MM.1S (cell line): ENCODE measurements at regions not wholly inside any gene's neighbourhood (a gene's known extent, or its start where the extent isn't known, plus 50 kb on each side); places are given as distances from the start of the nearest gene placed in this dataset.

ENCODE experiments used
- DNase-seq: peaks from one replicate; pipeline ENCODE4 v3.0.0-alpha.2; 2015
- H2AFZ ChIP-seq: fragments of 300-600 bp; sonication (generic); 2 replicates; pipeline ENCODE4 v1.6.0; 2016; ENCODE audit warnings: antibody characterized with exemption, low read length
- H3F3A ChIP-seq: fragments of 300-600 bp; sonication (generic); 2 replicates; pipeline ENCODE4 v1.6.1; 2016; ENCODE audit warnings: mild to moderate bottlenecking, antibody characterized with exemption, low read length, moderate library complexity, mixed read lengths; ENCODE audit not compliant: insufficient read depth
- H3K27ac ChIP-seq: fragments of 300-600 bp; sonication (generic); 2 replicates; pipeline ENCODE4 v1.5.1; 2016; ENCODE audit warnings: mild to moderate bottlenecking, low read length
- H3K27me3 ChIP-seq: fragments of 300-600 bp; sonication (generic); replicated peaks from 2 replicates; pipeline ENCODE4 v1.6.0; 2016; ENCODE audit warnings: low read length; ENCODE audit not compliant: insufficient read depth
- H3K36me3 ChIP-seq: fragments of 300-600 bp; sonication (generic); replicated peaks from 2 replicates; pipeline ENCODE4 v1.6.1; 2016; ENCODE audit warnings: mild to moderate bottlenecking, low read length, mixed read lengths; ENCODE audit not compliant: insufficient read depth
- H3K4me1 ChIP-seq: fragments of 300-600 bp; sonication (generic); 2 replicates; pipeline ENCODE4 v1.6.1; 2016; ENCODE audit warnings: low read length, mixed read lengths
- H3K4me2 ChIP-seq: fragments of 300-600 bp; sonication (generic); 2 replicates; pipeline ENCODE4 v1.6.0; 2016; ENCODE audit warnings: low read depth, low read length
- H3K4me3 ChIP-seq: fragments of 300-600 bp; sonication (generic); 2 replicates; pipeline ENCODE4 v1.5.1; 2016; ENCODE audit warnings: low read length, mixed read lengths
- H3K79me2 ChIP-seq: fragments of 300-600 bp; sonication (generic); 2 replicates; pipeline ENCODE4 v1.6.1; 2016; ENCODE audit warnings: mixed run types, low read length, mixed read lengths
- H3K9ac ChIP-seq: fragments of 300-600 bp; sonication (generic); 2 replicates; pipeline ENCODE4 v1.6.1; 2016; ENCODE audit warnings: low read length, mixed read lengths
- H3K9me2 ChIP-seq: fragments of 300-600 bp; sonication (generic); replicated peaks from 2 replicates; pipeline ENCODE4 v1.6.1; 2016; ENCODE audit warnings: mild to moderate bottlenecking, low read length, mixed read lengths; ENCODE audit not compliant: insufficient read depth
- H3K9me3 ChIP-seq: fragments of 300-600 bp; sonication (generic); replicated peaks from 2 replicates; pipeline ENCODE4 v1.6.1; 2016; ENCODE audit warnings: mild to moderate bottlenecking, low read length, mixed read lengths; ENCODE audit not compliant: insufficient read depth
- H4K20me1 ChIP-seq: fragments of 300-600 bp; sonication (generic); 2 replicates; pipeline ENCODE4 v1.6.1; 2016; ENCODE audit warnings: mild to moderate bottlenecking, low read length, moderate library complexity, mixed read lengths; ENCODE audit not compliant: insufficient read depth
- EZH2 ChIP-seq: fragments of 300-600 bp; sonication (generic); optimal IDR thresholded peaks from 2 replicates; pipeline ENCODE3; 2017; ENCODE audit warnings: low read depth, mild to moderate bottlenecking, antibody characterized with exemption, low read length, mixed read lengths
- EZH2phosphoT487 ChIP-seq: fragments of 300-600 bp; sonication (generic); IDR thresholded peaks from 2 replicates; pipeline ENCODE4 v1.6.1; 2018; ENCODE audit warnings: antibody characterized with exemption, low read length
- TF ChIP-seq, protein P1 (sequence below): fragments of 300-600 bp; sonication (generic); IDR thresholded peaks from 2 replicates; pipeline ENCODE4 v1.5.1; 2016; ENCODE audit warnings: antibody characterized with exemption, low read length, mixed read lengths

DNA sequence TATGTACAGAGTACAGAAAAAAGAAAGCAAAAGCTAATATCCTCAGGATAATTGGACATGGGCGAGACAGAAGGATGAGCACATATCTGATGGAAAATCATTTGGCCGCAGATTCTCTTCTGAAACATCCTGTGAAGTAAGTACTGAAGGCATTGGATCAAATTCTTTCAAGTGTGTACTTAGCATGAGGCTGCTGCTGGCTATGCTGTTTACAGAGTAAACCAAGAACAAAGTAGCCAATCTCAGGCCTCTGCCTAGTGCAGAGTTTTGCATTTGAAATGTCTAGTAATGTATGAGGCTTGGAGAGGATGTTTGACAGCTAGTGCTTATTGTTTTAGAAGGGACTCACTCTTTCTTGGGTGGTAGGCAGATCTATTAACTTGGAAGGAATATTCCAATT lies 128.5 kb downstream of the MAGEC2 start:
- no peak overlapping the region for H3K27ac ChIP-seq
- DNase-seq = no peak
- no peak overlapping the region for H2AFZ ChIP-seq
- no peak overlapping the region for H3K4me2 ChIP-seq
- H4K20me1 ChIP-seq = no peaks in the 10 kb centered on the region
- no peak overlapping the region for H3K9ac ChIP-seq
- no peaks in the 10 kb centered on the region for H3K4me1 ChIP-seq
- no peaks in the 10 kb centered on the region for H3K9me2 ChIP-seq
- H3F3A ChIP-seq = no peaks in the 10 kb centered on the region
- TF ChIP-seq EZH2 (no peak), EZH2phosphoT487 (no peak)
- TF ChIP-seq, protein P1, sequence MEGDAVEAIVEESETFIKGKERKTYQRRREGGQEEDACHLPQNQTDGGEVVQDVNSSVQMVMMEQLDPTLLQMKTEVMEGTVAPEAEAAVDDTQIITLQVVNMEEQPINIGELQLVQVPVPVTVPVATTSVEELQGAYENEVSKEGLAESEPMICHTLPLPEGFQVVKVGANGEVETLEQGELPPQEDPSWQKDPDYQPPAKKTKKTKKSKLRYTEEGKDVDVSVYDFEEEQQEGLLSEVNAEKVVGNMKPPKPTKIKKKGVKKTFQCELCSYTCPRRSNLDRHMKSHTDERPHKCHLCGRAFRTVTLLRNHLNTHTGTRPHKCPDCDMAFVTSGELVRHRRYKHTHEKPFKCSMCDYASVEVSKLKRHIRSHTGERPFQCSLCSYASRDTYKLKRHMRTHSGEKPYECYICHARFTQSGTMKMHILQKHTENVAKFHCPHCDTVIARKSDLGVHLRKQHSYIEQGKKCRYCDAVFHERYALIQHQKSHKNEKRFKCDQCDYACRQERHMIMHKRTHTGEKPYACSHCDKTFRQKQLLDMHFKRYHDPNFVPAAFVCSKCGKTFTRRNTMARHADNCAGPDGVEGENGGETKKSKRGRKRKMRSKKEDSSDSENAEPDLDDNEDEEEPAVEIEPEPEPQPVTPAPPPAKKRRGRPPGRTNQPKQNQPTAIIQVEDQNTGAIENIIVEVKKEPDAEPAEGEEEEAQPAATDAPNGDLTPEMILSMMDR = no peak
- H3K36me3 ChIP-seq = no peaks in the 10 kb centered on the region
- H3K27me3 ChIP-seq = no peaks in the 10 kb centered on the region
- no peak overlapping the region for H3K4me3 ChIP-seq
- no peaks in the 10 kb centered on the region for H3K9me3 ChIP-seq
- H3K79me2 ChIP-seq = no peaks in the 10 kb centered on the region

DNA sequence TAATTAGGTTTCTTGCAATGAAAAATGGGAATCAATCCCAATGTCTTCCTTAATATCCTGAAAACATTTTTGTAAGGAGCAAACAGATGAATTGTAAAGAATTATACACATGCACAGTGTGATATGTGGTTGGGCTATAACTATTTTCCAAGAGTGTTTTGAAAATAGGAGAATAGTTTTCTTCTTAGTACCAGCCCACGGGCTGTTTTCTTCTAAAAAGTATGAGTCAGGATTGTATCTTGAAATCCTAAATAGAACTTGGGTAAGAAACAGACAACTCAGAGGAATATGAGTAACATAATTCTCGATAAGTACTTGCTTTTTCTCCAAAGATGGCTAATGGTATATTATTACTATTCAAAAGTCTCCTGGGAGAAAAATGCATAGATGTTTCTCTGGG lies 136.7 kb downstream of the MAGEC2 start:
- H3K9ac ChIP-seq = no peak overlapping the region
- TF ChIP-seq, protein P1 = no peak
- no peak for TF ChIP-seq EZH2
- TF ChIP-seq EZH2phosphoT487 = no peak
- no peaks in the 10 kb centered on the region for H3K27me3 ChIP-seq
- no peak overlapping the region for H3K27ac ChIP-seq
- H3K36me3 ChIP-seq = no peaks in the 10 kb centered on the region
- H3K4me3 ChIP-seq = no peak overlapping the region
- no peaks in the 10 kb centered on the region for H4K20me1 ChIP-seq
- no peak overlapping the region for H3K4me2 ChIP-seq
- H3F3A ChIP-seq = no peaks in the 10 kb centered on the region
- H2AFZ ChIP-seq = no peak overlapping the region
- no peak for DNase-seq
- no peaks in the 10 kb centered on the region for H3K9me2 ChIP-seq
- H3K79me2 ChIP-seq = no peaks in the 10 kb centered on the region
- H3K4me1 ChIP-seq = no peaks in the 10 kb centered on the region
- no peaks in the 10 kb centered on the region for H3K9me3 ChIP-seq

DNA sequence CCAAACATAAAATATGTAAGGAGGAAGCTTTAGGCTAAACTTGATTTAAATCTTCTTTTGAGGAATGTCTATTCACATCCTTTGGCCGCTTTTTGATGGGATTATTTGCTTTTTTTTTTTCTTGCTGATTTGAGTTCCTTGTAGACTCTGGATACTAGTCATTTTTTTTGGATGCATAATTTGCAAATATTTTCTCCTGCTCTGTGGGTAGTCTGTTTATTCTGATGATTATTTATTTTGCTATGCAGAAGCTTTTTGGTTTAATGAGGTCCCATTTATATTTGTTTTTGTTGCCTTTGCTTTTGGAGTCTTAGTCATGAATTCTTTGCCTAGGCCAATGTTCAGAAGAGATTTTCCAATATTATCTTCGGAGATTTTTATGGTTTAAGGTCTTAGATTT lies 144.9 kb downstream of the MAGEC2 start:
- no peaks in the 10 kb centered on the region for H3K9me3 ChIP-seq

More for the DNA sequence above, 144.9 kb downstream of the MAGEC2 start:
- Histone ChIP-seq H3K27ac (no peak overlapping the region), H3K4me1 (no peaks in the 10 kb centered on the region), H3K9me2 (no peaks in the 10 kb centered on the region), H3K27me3 (no peaks in the 10 kb centered on the region), H4K20me1 (no peaks in the 10 kb centered on the region), H3K4me3 (no peak overlapping the region), H3F3A (no peaks in the 10 kb centered on the region), H3K36me3 (no peaks in the 10 kb centered on the region), H3K4me2 (no peak overlapping the region), H3K79me2 (no peaks in the 10 kb centered on the region), H2AFZ (no peak overlapping the region), H3K9ac (no peak overlapping the region)
- no peak for DNase-seq
- TF ChIP-seq EZH2 (no peak), EZH2phosphoT487 (no peak)
- TF ChIP-seq, protein P1 = no peak
